ENCODE measurements at regions not wholly inside any gene's neighbourhood (a gene's known extent, or its start where the extent isn't known, plus 50 kb on each side); places are given as distances from the start of the nearest gene placed in this dataset.
A peak's percentile ranks its signal among the peaks of the same experiment; 100 is the strongest.
"Not testable (repeated sequence)": the region's sequence is repeated elsewhere in the genome, so short reads cannot be mapped to it uniquely, and the experiment has no call there.

- ATAC-seq = no peak
- Mint-ChIP-seq H3K4me1 (peaks cover 2% of the 10 kb centered on the region), H3K9me3 (ENCODE audit: low read depth) (peaks cover 3% of the 10 kb centered on the region), H3K4me3 (no peak overlapping the region), H3K27me3 (peaks cover 14% of the 10 kb centered on the region), H3K27ac (no peak overlapping the region), H3K36me3 (no peaks in the 10 kb centered on the region)
- DNase-seq = no peak
- CTCF ChIA-PET = no interaction called here
These were observed 60.3 kb downstream of the CHRD start for GRCh38 chr3:184440151-184440550.

GRCh38 chr3:184441202-184441900 is 61.5 kb downstream of the CHRD start:
- peaks cover 9% of the 10 kb centered on the region for H3K27me3 Mint-ChIP-seq
- no peaks in the 10 kb centered on the region for H3K36me3 Mint-ChIP-seq
- H3K27ac Mint-ChIP-seq = no peak overlapping the region
- H3K9me3 Mint-ChIP-seq (ENCODE audit: low read depth) = peaks cover 3% of the 10 kb centered on the region
- no peak for DNase-seq
- peaks cover 2% of the 10 kb centered on the region for H3K4me1 Mint-ChIP-seq
- CTCF ChIA-PET = no interaction called here
- no peak overlapping the region for H3K4me3 Mint-ChIP-seq
- ATAC-seq = no peak

- Mint-ChIP-seq H3K9me3 (ENCODE audit: low read depth) (peaks cover 2% of the 10 kb centered on the region), H3K4me1 (peaks cover 2% of the 10 kb centered on the region), H3K27ac (no peak overlapping the region), H3K36me3 (no peaks in the 10 kb centered on the region), H3K27me3 (peaks cover 3% of the 10 kb centered on the region), H3K4me3 (no peak overlapping the region)
- CTCF ChIA-PET = interaction anchor here (2.0 kb wide), 1 partner anchor 70 kb away, joined by 5 read pairs; no protein-coding TSS in a partner anchor
- ATAC-seq (no peak), DNase-seq (no peak)
These were observed 63.5 kb downstream of the CHRD start for GRCh38 chr3:184443364-184443763.

- DNase-seq (no peak), ATAC-seq (no peak)
- peaks cover 2% of the 10 kb centered on the region for H3K4me1 Mint-ChIP-seq
- CTCF ChIA-PET = interaction anchor here (2.0 kb wide), 1 partner anchor 70 kb away, joined by 5 read pairs; no protein-coding TSS in a partner anchor
- H3K27ac Mint-ChIP-seq = no peak overlapping the region
- no peak overlapping the region for H3K4me3 Mint-ChIP-seq
- H3K36me3 Mint-ChIP-seq = no peaks in the 10 kb centered on the region
- no peaks in the 10 kb centered on the region for H3K9me3 Mint-ChIP-seq (ENCODE audit: low read depth)
- peaks cover 3% of the 10 kb centered on the region for H3K27me3 Mint-ChIP-seq
These were observed 64.0 kb downstream of the CHRD start for GRCh38 chr3:184443831-184444230.

GRCh38 chr3:184448321-184449160 is 68.7 kb downstream of the CHRD start:
- no peaks in the 10 kb centered on the region for H3K9me3 Mint-ChIP-seq (ENCODE audit: low read depth)
- CTCF ChIA-PET = no interaction called here
- H3K36me3 Mint-ChIP-seq = no peaks in the 10 kb centered on the region

GRCh38 chr3:184449161-184449515 is 69.3 kb downstream of the CHRD start:
- ATAC-seq (no peak), DNase-seq (no peak)
- no peak overlapping the region for H3K27ac Mint-ChIP-seq
- H3K4me3 Mint-ChIP-seq = no peak overlapping the region
- no peaks in the 10 kb centered on the region for H3K4me1 Mint-ChIP-seq
- CTCF ChIA-PET = no interaction called here
- H3K36me3 Mint-ChIP-seq = no peaks in the 10 kb centered on the region
- H3K9me3 Mint-ChIP-seq (ENCODE audit: low read depth) = no peaks in the 10 kb centered on the region
- peaks cover 9% of the 10 kb centered on the region for H3K27me3 Mint-ChIP-seq

More at GRCh38 chr3:184448321-184449160, 68.7 kb downstream of the CHRD start:
- H3K27me3 Mint-ChIP-seq = peaks cover 9% of the 10 kb centered on the region
- H3K4me1 Mint-ChIP-seq = no peaks in the 10 kb centered on the region
- no peak for ATAC-seq
- no peak overlapping the region for H3K4me3 Mint-ChIP-seq
- H3K27ac Mint-ChIP-seq = no peak overlapping the region
- no peak for DNase-seq

- Mint-ChIP-seq H3K9me3 (ENCODE audit: low read depth) (no peaks in the 10 kb centered on the region), H3K36me3 (no peaks in the 10 kb centered on the region), H3K4me3 (no peak overlapping the region), H3K27me3 (peaks cover 6% of the 10 kb centered on the region), H3K27ac (no peak overlapping the region), H3K4me1 (no peaks in the 10 kb centered on the region)
- ATAC-seq = no peak
- CTCF ChIA-PET = no interaction called here
- DNase-seq = no peak
These were observed 70.7 kb downstream of the CHRD start for GRCh38 chr3:184450547-184450946.

GRCh38 chr3:184453296-184453695 is 73.4 kb downstream of the CHRD start:
- Mint-ChIP-seq H3K4me3 (no peak overlapping the region), H3K4me1 (no peaks in the 10 kb centered on the region), H3K36me3 (no peaks in the 10 kb centered on the region), H3K27ac (no peak overlapping the region), H3K27me3 (peaks cover 10% of the 10 kb centered on the region), H3K9me3 (ENCODE audit: low read depth) (no peaks in the 10 kb centered on the region)
- ATAC-seq (no peak), DNase-seq (no peak)
- CTCF ChIA-PET = no interaction called here

GRCh38 chr3:184455991-184456390 is 76.1 kb downstream of the CHRD start:
- ATAC-seq (no peak), DNase-seq (peak; percentile 25)
- Mint-ChIP-seq H3K9me3 (ENCODE audit: low read depth) (no peaks in the 10 kb centered on the region), H3K27ac (no peak overlapping the region), H3K4me3 (no peak overlapping the region), H3K4me1 (no peaks in the 10 kb centered on the region), H3K27me3 (peaks cover 10% of the 10 kb centered on the region), H3K36me3 (no peaks in the 10 kb centered on the region)
- CTCF ChIA-PET = no interaction called here

GRCh38 chr3:184456476-184456875 is 76.6 kb downstream of the CHRD start:
- H3K4me3 Mint-ChIP-seq = no peak overlapping the region
- no peaks in the 10 kb centered on the region for H3K4me1 Mint-ChIP-seq
- CTCF ChIA-PET = no interaction called here
- H3K9me3 Mint-ChIP-seq (ENCODE audit: low read depth) = no peaks in the 10 kb centered on the region
- no peaks in the 10 kb centered on the region for H3K36me3 Mint-ChIP-seq
- H3K27ac Mint-ChIP-seq = no peak overlapping the region
- ATAC-seq (no peak), DNase-seq (peak; percentile 8)
- H3K27me3 Mint-ChIP-seq = peaks cover 14% of the 10 kb centered on the region

- CTCF ChIA-PET = no interaction called here
- no peak overlapping the region for H3K4me3 Mint-ChIP-seq
- H3K27ac Mint-ChIP-seq = no peak overlapping the region
- no peaks in the 10 kb centered on the region for H3K9me3 Mint-ChIP-seq (ENCODE audit: low read depth)
- H3K27me3 Mint-ChIP-seq = peaks cover 17% of the 10 kb centered on the region
- H3K4me1 Mint-ChIP-seq = no peaks in the 10 kb centered on the region
- DNase-seq (no peak), ATAC-seq (no peak)
- no peaks in the 10 kb centered on the region for H3K36me3 Mint-ChIP-seq
These were observed 77.5 kb downstream of the CHRD start for GRCh38 chr3:184457329-184457728.

GRCh38 chr3:184457784-184458377 is 78.0 kb downstream of the CHRD start:
- CTCF ChIA-PET; H3K9me3 Mint-ChIP-seq (ENCODE audit: low read depth); H3K4me1 Mint-ChIP-seq; H3K4me3 Mint-ChIP-seq; DNase-seq; H3K36me3 Mint-ChIP-seq; H3K27ac Mint-ChIP-seq; ATAC-seq: not testable (repeated sequence)
- H3K27me3 Mint-ChIP-seq = peaks cover 15% of the 10 kb centered on the region

GRCh38 chr3:184459355-184459754 is 79.5 kb downstream of the CHRD start:
- Mint-ChIP-seq H3K4me3 (no peak overlapping the region), H3K36me3 (no peaks in the 10 kb centered on the region), H3K4me1 (no peaks in the 10 kb centered on the region), H3K27ac (no peak overlapping the region), H3K27me3 (peaks cover 13% of the 10 kb centered on the region), H3K9me3 (ENCODE audit: low read depth) (no peaks in the 10 kb centered on the region)
- CTCF ChIA-PET = no interaction called here
- DNase-seq = no peak
- ATAC-seq = no peak

- CTCF ChIA-PET = no interaction called here
- Mint-ChIP-seq H3K9me3 (ENCODE audit: low read depth) (no peaks in the 10 kb centered on the region), H3K27ac (no peak overlapping the region), H3K4me3 (no peak overlapping the region), H3K27me3 (peaks cover 16% of the 10 kb centered on the region), H3K4me1 (no peaks in the 10 kb centered on the region), H3K36me3 (no peaks in the 10 kb centered on the region)
- ATAC-seq = no peak
- DNase-seq = no peak
These were observed 80.4 kb downstream of the CHRD start for GRCh38 chr3:184460276-184460675.

Measured in activated CD8-positive, alpha-beta memory T cell treated with anti-CD3 and anti-CD28 coated beads, Interleukin-2, amount 10 ng/mL, durations not matched to agents 7 days and 5 days (primary cell).